SK-N-SH treated with all-trans-retinoic acid at 6 μM for 48 hours (cell line): ENCODE measurements at regions not wholly inside any gene's neighbourhood (a gene's known extent, or its start where the extent isn't known, plus 50 kb on each side); places are given as distances from the start of the nearest gene placed in this dataset.

Experiments
- ATAC-seq: fragments of 200-7000 bp; cut with Tn5 transposase; 3 replicates; pipeline ENCODE4 v1.9.1; 2020; ENCODE audit warnings: mild to moderate bottlenecking, moderate library complexity
- ARNTL ChIP-seq: fragments of 450-650 bp; formaldehyde crosslinking; IDR thresholded peaks from 2 replicates; pipeline ENCODE4 v1.5.0; 2020; ENCODE audit warnings: low read depth, mild to moderate bottlenecking, moderate library complexity, borderline replicate concordance
- BACH2 ChIP-seq: fragments of 250-450 bp; sonication (Bioruptor Pico); IDR thresholded peaks from 2 replicates; pipeline ENCODE4 v1.9.0; 2021; ENCODE audit warnings: mild to moderate bottlenecking, borderline replicate concordance
- CSDC2 ChIP-seq: fragments of 250-450 bp; sonication (Bioruptor Pico); IDR thresholded peaks from 2 replicates; pipeline ENCODE4 v1.5.0; 2020; ENCODE audit warnings: mild to moderate bottlenecking, moderate library complexity
- CSRNP3 ChIP-seq: fragments of 250-450 bp; sonication (Bioruptor Pico); IDR thresholded peaks from 2 replicates; pipeline ENCODE4 v1.5.1; 2021; ENCODE audit warnings: mild to moderate bottlenecking, moderate library complexity
- ESRRG ChIP-seq: fragments of 250-450 bp; sonication (Bioruptor Pico); IDR thresholded peaks from 2 replicates; pipeline ENCODE4 v1.6.1; 2021; ENCODE audit warnings: mild to moderate bottlenecking
- GLIS3 ChIP-seq: fragments of 250-450 bp; sonication (Bioruptor Pico); IDR thresholded peaks from 2 replicates; pipeline ENCODE4 v1.5.0; 2020; ENCODE audit warnings: mild to moderate bottlenecking, moderate library complexity
- ISL1 ChIP-seq: fragments of 250-450 bp; sonication (Bioruptor Pico); IDR thresholded peaks from 2 replicates; pipeline ENCODE4 v2.1.2; 2022; ENCODE audit warnings: mild to moderate bottlenecking, moderate library complexity
- OSR1 ChIP-seq: fragments of 250-450 bp; sonication (Bioruptor Pico); IDR thresholded peaks from 2 replicates; pipeline ENCODE4 v1.8.0; 2022; ENCODE audit warnings: moderate library complexity, mild to moderate bottlenecking, inconsistent platforms
- PPARA ChIP-seq: fragments of 250-450 bp; sonication (Bioruptor Pico); IDR thresholded peaks from 2 replicates; pipeline ENCODE4 v1.5.0; 2020; ENCODE audit warnings: mild to moderate bottlenecking, borderline replicate concordance
- RARB ChIP-seq: fragments of 250-450 bp; sonication (Bioruptor Pico); IDR thresholded peaks from 2 replicates; pipeline ENCODE4 v1.8.0; 2021; ENCODE audit warnings: mild to moderate bottlenecking, moderate library complexity
- SNAI2 ChIP-seq: fragments of 250-450 bp; sonication (Bioruptor Pico); IDR thresholded peaks from 2 replicates; pipeline ENCODE4 v1.5.0; 2020; ENCODE audit warnings: mild to moderate bottlenecking, moderate library complexity
- TCF4 ChIP-seq: fragments of 250-450 bp; sonication (Bioruptor Pico); IDR thresholded peaks from 2 replicates; pipeline ENCODE4 v1.8.0; 2021; ENCODE audit warnings: mild to moderate bottlenecking, moderate library complexity, borderline replicate concordance
- TOX ChIP-seq: fragments of 250-450 bp; sonication (Bioruptor Pico); IDR thresholded peaks from 2 replicates; pipeline ENCODE4 v1.8.0; 2021; ENCODE audit warnings: mild to moderate bottlenecking, moderate library complexity, borderline replicate concordance
- ZC3H10 ChIP-seq: fragments of 250-450 bp; sonication (Bioruptor Pico); IDR thresholded peaks from 2 replicates; pipeline ENCODE4 v1.5.1; 2021; ENCODE audit warnings: mild to moderate bottlenecking, moderate library complexity
- ZFP3 ChIP-seq: fragments of 250-450 bp; sonication (Bioruptor Pico); IDR thresholded peaks from 2 replicates; pipeline ENCODE4 v1.5.0; 2020; ENCODE audit warnings: mild to moderate bottlenecking, moderate library complexity
- ZFP30 ChIP-seq: fragments of 450-650 bp; formaldehyde crosslinking; IDR thresholded peaks from 2 replicates; pipeline ENCODE4 v1.5.0; 2022; ENCODE audit warnings: mild to moderate bottlenecking, moderate library complexity
- ZNF565 ChIP-seq: fragments of 450-650 bp; formaldehyde crosslinking; conservative IDR thresholded peaks from 2 replicates; pipeline ENCODE4 v1.5.0; 2020; ENCODE audit warnings: low read depth, mild to moderate bottlenecking, moderate library complexity
- ZNF70 ChIP-seq: fragments of 450-650 bp; formaldehyde crosslinking; IDR thresholded peaks from 2 replicates; pipeline ENCODE4 v1.5.0; 2020; ENCODE audit warnings: mild to moderate bottlenecking, moderate library complexity
- ZNF8 ChIP-seq: fragments of 450-650 bp; formaldehyde crosslinking; IDR thresholded peaks from 2 replicates; pipeline ENCODE4 v1.5.0; 2020; ENCODE audit warnings: mild to moderate bottlenecking, moderate library complexity
- TF ChIP-seq, protein P1 (sequence below): fragments of 250-450 bp; sonication (Bioruptor Pico); IDR thresholded peaks from 2 replicates; pipeline ENCODE4 v1.8.0; 2021; ENCODE audit warnings: low read depth, mild to moderate bottlenecking, moderate library complexity, borderline replicate concordance
- TF ChIP-seq, protein P2 (sequence below): fragments of 250-450 bp; sonication (Bioruptor Pico); IDR thresholded peaks from 2 replicates; pipeline ENCODE4 v1.5.0; 2020; ENCODE audit warnings: mild to moderate bottlenecking, moderate library complexity
- TF ChIP-seq, protein P3 (sequence below): fragments of 250-450 bp; sonication (Bioruptor Pico); IDR thresholded peaks from 2 replicates; pipeline ENCODE4 v1.5.1; 2020; ENCODE audit warnings: low read depth, mild to moderate bottlenecking, moderate library complexity
- TF ChIP-seq, protein P4 (sequence below): fragments of 250-450 bp; sonication (Bioruptor Pico); IDR thresholded peaks from 2 replicates; pipeline ENCODE4 v1.8.0; 2020; ENCODE audit warnings: mild to moderate bottlenecking, moderate library complexity, borderline replicate concordance

DNA sequence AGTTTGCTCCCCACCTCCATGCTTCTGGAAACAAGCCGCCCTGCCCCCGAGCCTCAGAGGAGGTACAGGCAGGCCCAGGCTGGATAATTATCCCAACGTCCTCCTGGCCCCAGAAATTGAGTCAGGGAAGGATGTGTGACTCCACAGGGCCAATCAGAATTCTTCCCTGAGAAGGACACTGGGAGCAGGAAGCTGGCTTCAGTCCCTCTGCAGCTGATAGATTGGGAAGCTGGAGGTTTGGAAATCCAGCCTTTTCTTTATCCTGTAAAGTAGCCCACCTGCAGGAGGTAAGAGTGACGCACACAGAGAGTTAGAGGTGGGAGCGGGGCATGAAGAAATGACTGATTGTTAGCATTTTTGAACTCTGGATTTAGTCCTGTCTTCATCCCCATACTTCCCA, 97.5 kb upstream of the CD82 start:
- TF ChIP-seq RARB (CRISPR knock-in tag) (no peak), ZNF70 (CRISPR knock-in tag) (no peak), ARNTL (CRISPR knock-in tag) (no peak), ZFP30 (CRISPR knock-in tag) (no peak), SNAI2 (no peak), ZNF565 (CRISPR knock-in tag) (no peak), BACH2 (no peak), ZC3H10 (CRISPR knock-in tag) (no peak), PPARA (CRISPR knock-in tag) (no peak), ZNF8 (CRISPR knock-in tag) (no peak), CSDC2 (CRISPR knock-in tag) (no peak), CSRNP3 (CRISPR knock-in tag) (no peak)
- TF ChIP-seq, protein P1, sequence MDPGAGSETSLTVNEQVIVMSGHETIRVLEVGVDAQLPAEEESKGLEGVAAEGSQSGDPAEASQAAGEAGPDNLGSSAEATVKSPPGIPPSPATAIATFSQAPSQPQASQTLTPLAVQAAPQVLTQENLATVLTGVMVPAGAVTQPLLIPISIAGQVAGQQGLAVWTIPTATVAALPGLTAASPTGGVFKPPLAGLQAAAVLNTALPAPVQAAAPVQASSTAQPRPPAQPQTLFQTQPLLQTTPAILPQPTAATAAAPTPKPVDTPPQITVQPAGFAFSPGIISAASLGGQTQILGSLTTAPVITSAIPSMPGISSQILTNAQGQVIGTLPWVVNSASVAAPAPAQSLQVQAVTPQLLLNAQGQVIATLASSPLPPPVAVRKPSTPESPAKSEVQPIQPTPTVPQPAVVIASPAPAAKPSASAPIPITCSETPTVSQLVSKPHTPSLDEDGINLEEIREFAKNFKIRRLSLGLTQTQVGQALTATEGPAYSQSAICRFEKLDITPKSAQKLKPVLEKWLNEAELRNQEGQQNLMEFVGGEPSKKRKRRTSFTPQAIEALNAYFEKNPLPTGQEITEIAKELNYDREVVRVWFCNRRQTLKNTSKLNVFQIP: no peak
- no peak for ATAC-seq

- no peak for ATAC-seq
- TF ChIP-seq BACH2 (no peak), RARB (CRISPR knock-in tag) (no peak), CSRNP3 (CRISPR knock-in tag) (no peak), ZFP3 (CRISPR knock-in tag) (no peak), OSR1 (CRISPR knock-in tag) (no peak), ZNF8 (CRISPR knock-in tag) (no peak), ESRRG (CRISPR knock-in tag) (no peak), CSDC2 (CRISPR knock-in tag) (no peak), ARNTL (CRISPR knock-in tag) (no peak), PPARA (CRISPR knock-in tag) (no peak), ZFP30 (CRISPR knock-in tag) (no peak), ISL1 (CRISPR knock-in tag) (no peak), TCF4 (CRISPR knock-in tag) (no peak), ZC3H10 (CRISPR knock-in tag) (no peak), SNAI2 (no peak), ZNF565 (CRISPR knock-in tag) (no peak)
- TF ChIP-seq, protein P2, sequence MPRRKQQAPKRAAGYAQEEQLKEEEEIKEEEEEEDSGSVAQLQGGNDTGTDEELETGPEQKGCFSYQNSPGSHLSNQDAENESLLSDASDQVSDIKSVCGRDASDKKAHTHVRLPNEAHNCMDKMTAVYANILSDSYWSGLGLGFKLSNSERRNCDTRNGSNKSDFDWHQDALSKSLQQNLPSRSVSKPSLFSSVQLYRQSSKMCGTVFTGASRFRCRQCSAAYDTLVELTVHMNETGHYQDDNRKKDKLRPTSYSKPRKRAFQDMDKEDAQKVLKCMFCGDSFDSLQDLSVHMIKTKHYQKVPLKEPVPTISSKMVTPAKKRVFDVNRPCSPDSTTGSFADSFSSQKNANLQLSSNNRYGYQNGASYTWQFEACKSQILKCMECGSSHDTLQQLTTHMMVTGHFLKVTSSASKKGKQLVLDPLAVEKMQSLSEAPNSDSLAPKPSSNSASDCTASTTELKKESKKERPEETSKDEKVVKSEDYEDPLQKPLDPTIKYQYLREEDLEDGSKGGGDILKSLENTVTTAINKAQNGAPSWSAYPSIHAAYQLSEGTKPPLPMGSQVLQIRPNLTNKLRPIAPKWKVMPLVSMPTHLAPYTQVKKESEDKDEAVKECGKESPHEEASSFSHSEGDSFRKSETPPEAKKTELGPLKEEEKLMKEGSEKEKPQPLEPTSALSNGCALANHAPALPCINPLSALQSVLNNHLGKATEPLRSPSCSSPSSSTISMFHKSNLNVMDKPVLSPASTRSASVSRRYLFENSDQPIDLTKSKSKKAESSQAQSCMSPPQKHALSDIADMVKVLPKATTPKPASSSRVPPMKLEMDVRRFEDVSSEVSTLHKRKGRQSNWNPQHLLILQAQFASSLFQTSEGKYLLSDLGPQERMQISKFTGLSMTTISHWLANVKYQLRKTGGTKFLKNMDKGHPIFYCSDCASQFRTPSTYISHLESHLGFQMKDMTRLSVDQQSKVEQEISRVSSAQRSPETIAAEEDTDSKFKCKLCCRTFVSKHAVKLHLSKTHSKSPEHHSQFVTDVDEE (CRISPR knock-in tag): no peak
- TF ChIP-seq, protein P3, sequence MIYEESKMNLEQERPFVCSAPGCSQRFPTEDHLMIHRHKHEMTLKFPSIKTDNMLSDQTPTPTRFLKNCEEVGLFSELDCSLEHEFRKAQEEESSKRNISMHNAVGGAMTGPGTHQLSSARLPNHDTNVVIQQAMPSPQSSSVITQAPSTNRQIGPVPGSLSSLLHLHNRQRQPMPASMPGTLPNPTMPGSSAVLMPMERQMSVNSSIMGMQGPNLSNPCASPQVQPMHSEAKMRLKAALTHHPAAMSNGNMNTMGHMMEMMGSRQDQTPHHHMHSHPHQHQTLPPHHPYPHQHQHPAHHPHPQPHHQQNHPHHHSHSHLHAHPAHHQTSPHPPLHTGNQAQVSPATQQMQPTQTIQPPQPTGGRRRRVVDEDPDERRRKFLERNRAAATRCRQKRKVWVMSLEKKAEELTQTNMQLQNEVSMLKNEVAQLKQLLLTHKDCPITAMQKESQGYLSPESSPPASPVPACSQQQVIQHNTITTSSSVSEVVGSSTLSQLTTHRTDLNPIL (CRISPR knock-in tag): no peak
Observed at GRCh38 chr11:44468345-44468988, 97.0 kb upstream of the CD82 start.

- no peak for ATAC-seq
- no peak for TF ChIP-seq RARB (CRISPR knock-in tag)
- no peak for TF ChIP-seq ARNTL (CRISPR knock-in tag)
- no peak for TF ChIP-seq ZC3H10 (CRISPR knock-in tag)
- no peak for TF ChIP-seq GLIS3 (CRISPR knock-in tag)
- TF ChIP-seq, protein P4, sequence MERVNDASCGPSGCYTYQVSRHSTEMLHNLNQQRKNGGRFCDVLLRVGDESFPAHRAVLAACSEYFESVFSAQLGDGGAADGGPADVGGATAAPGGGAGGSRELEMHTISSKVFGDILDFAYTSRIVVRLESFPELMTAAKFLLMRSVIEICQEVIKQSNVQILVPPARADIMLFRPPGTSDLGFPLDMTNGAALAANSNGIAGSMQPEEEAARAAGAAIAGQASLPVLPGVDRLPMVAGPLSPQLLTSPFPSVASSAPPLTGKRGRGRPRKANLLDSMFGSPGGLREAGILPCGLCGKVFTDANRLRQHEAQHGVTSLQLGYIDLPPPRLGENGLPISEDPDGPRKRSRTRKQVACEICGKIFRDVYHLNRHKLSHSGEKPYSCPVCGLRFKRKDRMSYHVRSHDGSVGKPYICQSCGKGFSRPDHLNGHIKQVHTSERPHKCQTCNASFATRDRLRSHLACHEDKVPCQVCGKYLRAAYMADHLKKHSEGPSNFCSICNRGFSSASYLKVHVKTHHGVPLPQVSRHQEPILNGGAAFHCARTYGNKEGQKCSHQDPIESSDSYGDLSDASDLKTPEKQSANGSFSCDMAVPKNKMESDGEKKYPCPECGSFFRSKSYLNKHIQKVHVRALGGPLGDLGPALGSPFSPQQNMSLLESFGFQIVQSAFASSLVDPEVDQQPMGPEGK (CRISPR knock-in tag): no peak
- no peak for TF ChIP-seq TOX (CRISPR knock-in tag)
- no peak for TF ChIP-seq ISL1 (CRISPR knock-in tag)
- no peak for TF ChIP-seq BACH2
- no peak for TF ChIP-seq ZFP30 (CRISPR knock-in tag)
- no peak for TF ChIP-seq ZNF70 (CRISPR knock-in tag)
- TF ChIP-seq, protein P1: no peak
- TF ChIP-seq PPARA (CRISPR knock-in tag): no peak
- no peak for TF ChIP-seq TCF4 (CRISPR knock-in tag)
- TF ChIP-seq ZNF565 (CRISPR knock-in tag): no peak
- no peak for TF ChIP-seq SNAI2
Observed at GRCh38 chr11:44469412-44469811, 96.1 kb upstream of the CD82 start.
